OCI-LY1 (cell line): ENCODE measurements at regions not wholly inside any gene's neighbourhood (a gene's known extent, or its start where the extent isn't known, plus 50 kb on each side); places are given as distances from the start of the nearest gene placed in this dataset.

Source experiments
- CTCF ChIP-seq: fragments of 200-600 bp; sonication (generic), shearing (Covaris generic); IDR thresholded peaks from 2 replicates; pipeline ENCODE4 v1.5.1; 2017; ENCODE audit warnings: mild to moderate bottlenecking, antibody characterized with exemption, low read length, moderate library complexity, mixed read lengths
- EZH2 ChIP-seq: fragments of 200-600 bp; sonication (generic), shearing (Covaris generic); IDR thresholded peaks from 2 replicates; pipeline ENCODE4 v1.8.0; 2017; ENCODE audit warnings: borderline replicate concordance, mixed run types, mild to moderate bottlenecking, antibody characterized with exemption, low read length, moderate library complexity, mixed read lengths

- TF ChIP-seq CTCF (no peak), EZH2 (no peak)
These were observed 588.3 kb upstream of the TMPRSS15 start for GRCh38 chr21:18991846-18992245.
